Mammary epithelial cell (primary cell): ENCODE measurements at regions not wholly inside any gene's neighbourhood (a gene's known extent, or its start where the extent isn't known, plus 50 kb on each side); places are given as distances from the start of the nearest gene placed in this dataset.

ENCODE experiments used
- EZH2 ChIP-seq: IDR thresholded peaks from 2 replicates; pipeline ENCODE4 v1.6.1; 2012; ENCODE audit warnings: low read length, inconsistent platforms, borderline replicate concordance
- TF ChIP-seq, protein P1 (sequence below), 2 donors: IDR thresholded peaks in 1 of 2; conservative IDR thresholded peaks in 1 of 2; 2 replicates each; pipeline ENCODE4 v1.5.1; 2011 to 2012; ENCODE audit warnings: inconsistent platforms in 2 of 2, low read length in 2 of 2, mild to moderate bottlenecking in 2 of 2, control low read depth in 1 of 2, low read depth in 1 of 2; ENCODE audit not compliant: insufficient read depth in 1 of 2; ENCODE audit errors: extremely low read depth in 1 of 2

GRCh38 chr6:114558153-114558552 is 215.3 kb upstream of the HS3ST5 start:
- TF ChIP-seq, protein P1, sequence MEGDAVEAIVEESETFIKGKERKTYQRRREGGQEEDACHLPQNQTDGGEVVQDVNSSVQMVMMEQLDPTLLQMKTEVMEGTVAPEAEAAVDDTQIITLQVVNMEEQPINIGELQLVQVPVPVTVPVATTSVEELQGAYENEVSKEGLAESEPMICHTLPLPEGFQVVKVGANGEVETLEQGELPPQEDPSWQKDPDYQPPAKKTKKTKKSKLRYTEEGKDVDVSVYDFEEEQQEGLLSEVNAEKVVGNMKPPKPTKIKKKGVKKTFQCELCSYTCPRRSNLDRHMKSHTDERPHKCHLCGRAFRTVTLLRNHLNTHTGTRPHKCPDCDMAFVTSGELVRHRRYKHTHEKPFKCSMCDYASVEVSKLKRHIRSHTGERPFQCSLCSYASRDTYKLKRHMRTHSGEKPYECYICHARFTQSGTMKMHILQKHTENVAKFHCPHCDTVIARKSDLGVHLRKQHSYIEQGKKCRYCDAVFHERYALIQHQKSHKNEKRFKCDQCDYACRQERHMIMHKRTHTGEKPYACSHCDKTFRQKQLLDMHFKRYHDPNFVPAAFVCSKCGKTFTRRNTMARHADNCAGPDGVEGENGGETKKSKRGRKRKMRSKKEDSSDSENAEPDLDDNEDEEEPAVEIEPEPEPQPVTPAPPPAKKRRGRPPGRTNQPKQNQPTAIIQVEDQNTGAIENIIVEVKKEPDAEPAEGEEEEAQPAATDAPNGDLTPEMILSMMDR (conservative IDR thresholded peaks at IDR 0.05 in 1 of 2, IDR thresholded peaks at IDR 0.05 in 1 of 2; ENCODE audit: extremely low read depth in 1 of 2, insufficient read depth in 1 of 2, low read depth in 1 of 2, low read length in 2 of 2): no peak
- no peak for TF ChIP-seq EZH2
